ENCODE measurements at regions not wholly inside any gene's neighbourhood (a gene's known extent, or its start where the extent isn't known, plus 50 kb on each side); places are given as distances from the start of the nearest gene placed in this dataset.

- DNase-seq (no peak), ATAC-seq (ENCODE audit: insufficient read depth, low read depth) (no peak)
- Histone ChIP-seq H3K9me3 (ENCODE audit: insufficient read depth, low read length, severe bottlenecking) (peaks cover 5% of the 10 kb centered on the region), H3K9ac (ENCODE audit: low read depth, low read length) (no peak overlapping the region), H3K27me3 (ENCODE audit: insufficient read depth, low read length, poor library complexity) (no peaks in the 10 kb centered on the region), H2AFZ (ENCODE audit: low read depth, low read length) (no peak overlapping the region), H3K27ac (ENCODE audit: low read length) (no peak overlapping the region), H3K4me1 (ENCODE audit: insufficient read depth, low read length) (no peaks in the 10 kb centered on the region), H3K79me2 (ENCODE audit: insufficient read depth, low read length) (no peaks in the 10 kb centered on the region), H3K4me3 (ENCODE audit: low read depth in 1 of 2, low read length in 2 of 2) (no peak overlapping the region), H3K4me2 (ENCODE audit: insufficient read depth, low read length) (no peak overlapping the region), H3K36me3 (ENCODE audit: insufficient read depth, low read length) (no peaks in the 10 kb centered on the region), H4K20me1 (ENCODE audit: insufficient read depth, low read length) (no peaks in the 10 kb centered on the region)
- TF ChIP-seq CTCF (IDR thresholded peaks at IDR 0.05; ENCODE audit: borderline replicate concordance, extremely low read depth, low read length, poor library complexity, severe bottlenecking) (no peak), EZH2 (IDR thresholded peaks at IDR 0.05; ENCODE audit: borderline replicate concordance, low read depth, low read length, severe bottlenecking) (no peak)
These were observed 241.3 kb upstream of the ADARB2 start for GRCh38 chr10:1978584-1978983.

GRCh38 chr10:1977461-1977860 is 240.1 kb upstream of the ADARB2 start:
- Histone ChIP-seq H3K4me2 (ENCODE audit: insufficient read depth, low read length) (no peak overlapping the region), H3K9me3 (ENCODE audit: insufficient read depth, low read length, severe bottlenecking) (peaks cover 7% of the 10 kb centered on the region), H4K20me1 (ENCODE audit: insufficient read depth, low read length) (no peaks in the 10 kb centered on the region), H3K4me1 (ENCODE audit: insufficient read depth, low read length) (no peaks in the 10 kb centered on the region), H3K27ac (ENCODE audit: low read length) (no peak overlapping the region), H3K27me3 (ENCODE audit: insufficient read depth, low read length, poor library complexity) (no peaks in the 10 kb centered on the region), H2AFZ (ENCODE audit: low read depth, low read length) (no peak overlapping the region), H3K36me3 (ENCODE audit: insufficient read depth, low read length) (no peaks in the 10 kb centered on the region), H3K9ac (ENCODE audit: low read depth, low read length) (no peak overlapping the region), H3K79me2 (ENCODE audit: insufficient read depth, low read length) (no peaks in the 10 kb centered on the region), H3K4me3 (ENCODE audit: low read depth in 1 of 2, low read length in 2 of 2) (no peak overlapping the region)
- DNase-seq, result no peak
- no peak for ATAC-seq (ENCODE audit: insufficient read depth, low read depth)
- no peak for TF ChIP-seq CTCF (IDR thresholded peaks at IDR 0.05; ENCODE audit: borderline replicate concordance, extremely low read depth, low read length, poor library complexity, severe bottlenecking)
- no peak for TF ChIP-seq EZH2 (IDR thresholded peaks at IDR 0.05; ENCODE audit: borderline replicate concordance, low read depth, low read length, severe bottlenecking)

DNA sequence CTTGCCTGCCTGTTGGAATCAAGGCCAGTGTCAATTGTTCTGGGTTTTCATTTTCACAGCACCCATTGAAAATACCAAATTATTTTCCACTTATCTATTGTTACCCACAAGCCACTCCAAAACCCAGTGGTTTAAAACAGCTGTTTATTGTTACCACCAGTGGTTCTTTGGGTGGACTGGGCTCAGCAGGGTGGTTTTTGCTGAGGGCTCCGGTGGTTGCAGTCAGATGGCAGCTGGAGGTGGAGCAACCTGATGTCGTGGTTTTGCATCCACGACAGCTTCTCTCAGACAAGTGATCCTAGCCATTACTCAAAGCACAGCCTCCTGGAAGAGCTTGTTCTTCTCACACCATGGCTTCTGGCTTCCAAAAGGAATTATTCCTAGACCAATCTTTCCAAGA is 235.1 kb upstream of the ADARB2 start:
- H3K4me2 ChIP-seq (ENCODE audit: insufficient read depth, low read length), result no peak overlapping the region
- TF ChIP-seq CTCF (IDR thresholded peaks at IDR 0.05; ENCODE audit: borderline replicate concordance, extremely low read depth, low read length, poor library complexity, severe bottlenecking), result no peak
- no peak for TF ChIP-seq EZH2 (IDR thresholded peaks at IDR 0.05; ENCODE audit: borderline replicate concordance, low read depth, low read length, severe bottlenecking)
- H2AFZ ChIP-seq (ENCODE audit: low read depth, low read length), result no peak overlapping the region
- H3K4me3 ChIP-seq (ENCODE audit: low read depth in 1 of 2, low read length in 2 of 2), result no peak overlapping the region
- no peak overlapping the region for H3K27ac ChIP-seq (ENCODE audit: low read length)
- no peak overlapping the region for H3K9ac ChIP-seq (ENCODE audit: low read depth, low read length)
- ATAC-seq (ENCODE audit: insufficient read depth, low read depth), result peak; percentile 37; the same call in 1 of the 3 replicates
- no peaks in the 10 kb centered on the region for H3K27me3 ChIP-seq (ENCODE audit: insufficient read depth, low read length, poor library complexity)
- DNase-seq, result peak; percentile 17
- H4K20me1 ChIP-seq (ENCODE audit: insufficient read depth, low read length), result no peaks in the 10 kb centered on the region
- no peaks in the 10 kb centered on the region for H3K4me1 ChIP-seq (ENCODE audit: insufficient read depth, low read length)
- no peaks in the 10 kb centered on the region for H3K36me3 ChIP-seq (ENCODE audit: insufficient read depth, low read length)
- H3K79me2 ChIP-seq (ENCODE audit: insufficient read depth, low read length), result no peaks in the 10 kb centered on the region
- peaks cover 14% of the 10 kb centered on the region for H3K9me3 ChIP-seq (ENCODE audit: insufficient read depth, low read length, severe bottlenecking)

All from DND-41 (cell line).